EH (cell line): ENCODE measurements at regions not wholly inside any gene's neighbourhood (a gene's known extent, or its start where the extent isn't known, plus 50 kb on each side); places are given as distances from the start of the nearest gene placed in this dataset.
"Not testable (repeated sequence)": the region's sequence is repeated elsewhere in the genome, so short reads cannot be mapped to it uniquely, and the experiment has no call there.

ENCODE experiments used
- DNase-seq: peaks from one replicate; pipeline ENCODE4 v3.0.0-alpha.2; 2015; ENCODE audit warnings: low read depth

GRCh38 chr14:105710119-105711043 is 184.0 kb downstream of the TMEM121 start:
- DNase-seq, result no peak

DNA sequence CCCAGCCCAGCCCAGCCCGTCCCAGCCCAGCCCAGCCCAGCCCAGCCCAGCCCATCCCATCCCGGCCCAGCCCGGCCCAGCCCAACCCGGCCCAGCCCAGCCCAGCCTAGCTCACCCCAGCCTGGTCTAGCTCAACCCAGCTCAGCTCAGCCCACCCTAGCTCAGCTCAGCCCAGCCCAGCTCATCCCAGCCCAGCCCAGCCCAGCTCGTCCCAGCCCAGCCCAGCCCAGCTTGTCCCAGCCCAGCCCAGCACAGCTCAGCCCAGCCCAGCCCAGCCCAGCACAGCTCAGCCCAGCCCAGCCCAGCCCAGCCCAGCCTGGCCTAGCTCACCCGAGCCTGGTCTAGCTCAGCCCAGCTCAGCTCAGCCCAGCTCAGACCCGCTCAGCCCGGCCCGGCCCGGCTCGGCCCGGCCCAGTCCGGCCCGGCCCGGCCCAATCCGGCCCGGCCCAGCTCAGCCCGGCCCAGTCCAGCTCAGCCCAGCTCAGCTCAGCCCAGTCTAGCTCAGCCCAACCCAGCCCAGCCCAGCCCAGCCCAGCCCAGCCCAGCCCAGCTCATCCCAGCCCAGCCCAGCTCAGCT is 184.7 kb downstream of the TMEM121 start:
- no peak for DNase-seq

DNA sequence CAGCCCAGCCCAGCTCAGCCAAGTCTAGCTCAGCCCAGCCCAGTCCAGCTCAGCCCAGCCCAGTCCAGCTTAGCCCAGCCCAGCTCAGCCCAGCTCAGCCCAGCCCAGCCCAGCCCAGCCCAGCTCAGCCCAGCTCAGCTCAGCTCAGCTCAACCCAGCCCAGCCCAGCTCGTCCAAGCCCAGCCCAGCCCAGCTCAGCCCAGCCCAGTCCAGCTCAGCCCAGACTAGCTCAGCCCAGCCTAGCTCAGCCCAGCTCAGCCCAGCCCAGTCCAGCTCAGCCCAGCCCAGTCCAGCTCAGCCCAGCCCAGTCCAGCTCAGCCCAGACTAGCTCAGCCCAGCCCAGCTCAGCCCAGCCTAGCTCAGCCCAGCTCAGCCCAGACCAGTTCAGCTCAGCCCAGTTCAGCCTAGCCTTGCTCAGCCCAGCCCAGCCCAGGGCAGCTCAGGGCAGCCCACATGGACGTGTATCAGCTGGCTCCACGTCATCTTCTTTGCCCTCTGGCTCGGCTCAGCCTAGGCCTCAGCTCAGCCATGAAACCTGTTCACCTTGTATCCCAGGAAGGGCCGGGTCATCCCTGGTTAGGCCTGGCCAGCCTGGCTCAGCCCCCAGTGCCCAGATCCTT is 185.6 kb downstream of the TMEM121 start:
- DNase-seq, result no peak

DNA sequence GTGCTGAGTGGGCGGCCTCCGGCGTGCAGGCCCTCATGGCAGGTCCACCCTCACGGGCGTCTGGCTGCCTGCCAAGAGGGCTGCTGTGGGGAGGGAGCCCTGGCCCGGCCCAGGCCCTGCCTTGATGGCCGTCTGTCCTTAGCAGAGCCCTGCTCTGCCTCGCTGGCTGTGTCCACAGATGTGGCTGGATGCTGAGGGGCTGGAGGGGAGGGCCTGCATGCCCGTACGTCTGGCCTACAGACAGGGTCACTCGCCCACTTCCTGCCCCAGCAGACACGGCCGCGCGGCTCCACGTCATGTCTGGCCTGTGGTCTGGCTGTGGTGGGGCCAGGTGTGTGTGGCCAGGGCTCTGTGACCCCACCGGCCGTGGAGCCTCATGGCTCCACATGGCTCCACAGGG is 186.3 kb downstream of the TMEM121 start:
- DNase-seq, result not testable (repeated sequence)

- DNase-seq, result not testable (repeated sequence)
These were observed 186.8 kb downstream of the TMEM121 start for GRCh38 chr14:105713160-105713559.

- not testable (repeated sequence) for DNase-seq
These were observed 187.5 kb downstream of the TMEM121 start for GRCh38 chr14:105713836-105714235.

GRCh38 chr14:105718787-105719186 is 192.4 kb downstream of the TMEM121 start:
- DNase-seq, result not testable (repeated sequence)

- not testable (repeated sequence) for DNase-seq
These were observed 193.7 kb downstream of the TMEM121 start for GRCh38 chr14:105720106-105720505.

DNA sequence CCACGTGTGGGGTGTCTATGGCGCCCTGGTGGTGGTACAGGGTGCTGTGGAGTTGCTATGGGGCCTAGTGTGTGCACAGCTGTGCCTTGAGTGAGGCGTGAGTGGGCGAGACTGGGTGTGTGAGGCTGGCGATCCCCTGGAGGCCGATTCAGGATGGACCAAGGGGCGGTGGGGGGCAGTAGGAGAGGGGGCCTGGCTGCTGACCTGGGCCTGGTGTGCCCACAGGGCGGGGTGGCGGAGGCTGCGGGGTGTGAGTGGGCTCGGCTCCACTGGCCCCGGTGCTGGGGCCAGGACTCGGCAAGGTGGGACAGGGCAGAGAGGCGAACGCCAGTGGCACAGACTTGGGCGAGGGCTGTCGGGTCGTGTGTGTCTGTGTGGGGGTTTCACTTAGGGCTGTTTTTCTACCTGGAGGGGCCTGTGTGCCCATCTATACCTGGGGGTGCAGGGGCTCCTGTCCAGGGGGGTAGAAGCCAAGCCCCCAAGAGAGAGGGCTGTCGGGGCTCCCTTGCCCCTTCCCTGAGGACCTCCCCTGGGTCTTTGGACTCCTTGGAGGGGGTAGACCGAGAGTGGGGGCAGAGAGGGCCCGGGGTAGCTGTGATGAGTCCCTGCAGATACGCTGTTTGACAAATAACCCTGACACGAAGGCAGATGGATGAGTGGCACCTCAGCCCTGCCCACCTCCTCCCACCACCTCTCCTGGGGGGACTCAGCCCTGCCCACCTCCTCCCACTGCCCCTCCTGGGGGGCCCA is 194.6 kb downstream of the TMEM121 start:
- DNase-seq, result not testable (repeated sequence)

GRCh38 chr14:105721602-105721970 is 195.2 kb downstream of the TMEM121 start:
- DNase-seq, result not testable (repeated sequence)

DNA sequence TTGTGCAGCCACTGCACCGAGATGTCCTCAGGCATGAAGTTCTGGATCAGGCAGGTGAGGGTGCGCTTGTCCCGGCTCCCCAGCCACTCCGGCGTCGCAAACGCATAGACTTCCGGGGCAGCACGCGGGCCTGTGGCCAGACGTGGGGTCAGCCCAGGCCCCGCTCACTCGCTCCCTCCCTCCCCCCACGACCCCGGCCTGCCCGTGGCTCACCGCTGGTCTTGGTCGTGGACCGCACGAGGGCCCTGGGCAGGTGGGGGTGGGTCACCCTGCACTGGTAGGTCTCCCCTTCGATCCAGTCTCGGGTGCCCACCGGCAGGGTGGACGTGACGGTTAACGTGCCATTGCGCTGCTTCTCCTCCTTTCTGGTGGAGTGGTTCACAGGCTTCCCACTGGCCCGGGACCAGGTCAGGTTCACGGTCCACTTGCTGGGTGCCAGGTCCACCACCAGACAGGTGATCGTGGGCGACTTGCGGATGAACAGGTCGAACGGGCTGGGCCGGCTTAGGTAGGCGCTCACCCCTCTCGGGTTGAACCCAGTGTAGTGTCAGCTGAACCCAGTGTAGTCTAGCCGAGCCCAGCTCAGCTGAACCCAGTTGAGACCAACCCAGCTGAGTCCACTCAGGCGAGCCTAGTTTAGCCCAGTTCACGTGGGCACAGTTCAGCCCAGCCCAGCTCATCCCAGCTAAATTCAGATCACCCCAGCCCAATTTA is 195.8 kb downstream of the TMEM121 start:
- DNase-seq, result not testable (repeated sequence)

- DNase-seq, result not testable (repeated sequence)
These were observed 196.9 kb downstream of the TMEM121 start for GRCh38 chr14:105723271-105723670.

- DNase-seq, result not testable (repeated sequence)
These were observed 197.4 kb downstream of the TMEM121 start for GRCh38 chr14:105723776-105724175.

- not testable (repeated sequence) for DNase-seq
These were observed 203.5 kb downstream of the TMEM121 start for GRCh38 chr14:105729825-105730368.

DNA sequence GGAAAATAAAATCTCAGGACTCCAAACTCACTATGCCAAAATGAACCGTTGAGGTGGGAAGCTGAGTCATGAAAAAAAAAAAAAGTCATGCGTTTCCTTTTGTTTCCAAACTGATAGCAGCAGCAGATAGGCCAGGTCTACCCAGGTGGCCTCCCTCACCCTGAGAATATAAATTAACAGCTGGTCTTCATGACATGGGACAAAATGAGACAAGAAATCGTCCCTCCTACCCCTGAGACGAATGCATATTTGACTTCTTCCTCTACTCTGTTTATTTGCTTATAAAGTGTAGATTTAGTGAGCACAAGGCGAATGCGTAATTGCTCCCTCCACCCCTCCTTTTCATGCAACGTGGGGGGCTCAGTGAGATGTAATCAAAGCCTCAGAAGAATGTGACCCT is 204.3 kb downstream of the TMEM121 start:
- not testable (repeated sequence) for DNase-seq

GRCh38 chr14:105731221-105731985 is 205.0 kb downstream of the TMEM121 start:
- DNase-seq, result not testable (repeated sequence)

GRCh38 chr14:105733081-105734065 is 207.0 kb downstream of the TMEM121 start:
- DNase-seq, result no peak

GRCh38 chr14:105734241-105734640 is 207.9 kb downstream of the TMEM121 start:
- not testable (repeated sequence) for DNase-seq

- not testable (repeated sequence) for DNase-seq
These were observed 209.9 kb downstream of the TMEM121 start for GRCh38 chr14:105736331-105736730.
